Sigmoid colon (tissue), 3 donors: ENCODE measurements at regions not wholly inside any gene's neighbourhood (a gene's known extent, or its start where the extent isn't known, plus 50 kb on each side); places are given as distances from the start of the nearest gene placed in this dataset.

ENCODE experiments used
- CTCF ChIP-seq, 4 experiments: fragments of 450-650 bp in 3 of 4; fragments of 200-600 bp in 1 of 4; IDR thresholded peaks; one replicate each; pipeline ENCODE4 v1.5.1; 2016 to 2019; ENCODE audit warnings: antibody characterized with exemption in 4 of 4, mild to moderate bottlenecking in 3 of 4, moderate library complexity in 2 of 4
- POLR2A ChIP-seq, 2 donors: fragments of 450-650 bp; IDR thresholded peaks; one replicate each; pipeline ENCODE4 v1.6.1; 2016; ENCODE audit warnings: antibody characterized with exemption in 2 of 2, mild to moderate bottlenecking in 2 of 2, moderate library complexity in 2 of 2

GRCh38 chr2:45274250-45274926 is 265.1 kb upstream of the SIX2 start:
- TF ChIP-seq CTCF (IDR thresholded peaks at IDR 0.05) (no peak), POLR2A (IDR thresholded peaks at IDR 0.05) (no peak)
